Kidney (tissue), 13 donors: ENCODE measurements at regions not wholly inside any gene's neighbourhood (a gene's known extent, or its start where the extent isn't known, plus 50 kb on each side); places are given as distances from the start of the nearest gene placed in this dataset.

Experiments
- DNase-seq, 5 donors: peaks; one replicate each; pipeline ENCODE4 v3.0.0-alpha.2; 2013 to 2020
- FAIRE-seq: peaks from 2 replicates; lab custom pipeline; 2012; peaks lifted over from hg19 to GRCh38; lab: Jason Lieb, UNC
- H3K27ac ChIP-seq, 2 donors: one replicate each; pipeline ENCODE4 v1.7.0; 2013; ENCODE audit warnings: low read depth in 2 of 2, low read length in 2 of 2, inconsistent platforms in 1 of 2
- H3K27me3 ChIP-seq: one replicate; pipeline ENCODE4 v1.7.1; 2013; ENCODE audit warnings: low read length, inconsistent platforms; ENCODE audit not compliant: control insufficient read depth, insufficient read depth
- H3K36me3 ChIP-seq, 3 donors: one replicate each; pipeline versions ENCODE4 v1.7.0 to v1.7.1; 2013; ENCODE audit warnings: low read length in 3 of 3, control low read depth in 1 of 3, inconsistent platforms in 1 of 3; ENCODE audit not compliant: insufficient read depth in 3 of 3, control insufficient read depth in 2 of 3
- H3K4me1 ChIP-seq, 3 donors: one replicate each; pipeline versions ENCODE4 v1.7.0 to v1.7.1; 2013; ENCODE audit warnings: low read length in 3 of 3, inconsistent platforms in 1 of 3, low read depth in 1 of 3; ENCODE audit not compliant: control insufficient read depth in 2 of 3, insufficient read depth in 2 of 3
- H3K4me3 ChIP-seq, 3 donors: one replicate each; pipeline versions ENCODE4 v1.7.0 to v1.8.1; 2013; ENCODE audit warnings: low read length in 3 of 3, control low read depth in 1 of 3, inconsistent platforms in 1 of 3
- H3K9ac ChIP-seq, 3 donors: one replicate each; pipeline versions ENCODE4 v1.7.0 to v1.7.1; 2013; ENCODE audit warnings: low read length in 3 of 3, control low read depth in 1 of 3, inconsistent platforms in 1 of 3
- H3K9me3 ChIP-seq, 3 donors: one replicate each; pipeline versions ENCODE4 v1.7.0 to v1.7.1; 2013; ENCODE audit warnings: low read length in 3 of 3, control low read depth in 1 of 3, inconsistent platforms in 1 of 3; ENCODE audit not compliant: control insufficient read depth in 2 of 3, insufficient read depth in 1 of 3
- intact Hi-C: fragments of 100-400 bp; cut with DNase I; formaldehyde crosslinking; loops from one replicate; pipeline ENCODE4 v1.11.1; 2022
- TF ChIP-seq, protein P1 (sequence below): IDR thresholded peaks from 3 replicates; pipeline ENCODE4 v1.5.1; 2012; ENCODE audit warnings: mild to moderate bottlenecking, moderate library complexity, borderline replicate concordance; ENCODE audit not compliant: insufficient read depth; ENCODE audit errors: extremely low read depth
- donor health status: control.
- donor health status: control.
- donor health status: control.
- donor health status: control.
- donor health status: control.
- donor health status: DM: yes; HTN: yes; CAD: no.
- donor health status: Normal renal cell carcinoma (clear cell type).

GRCh38 chr10:3226960-3227744 lies 54.6 kb upstream of the PITRM1 start:
- intact Hi-C loops: no loop called here
- Histone ChIP-seq H3K4me1 (no peaks in the 10 kb centered on the region), H3K36me3 (no peaks in the 10 kb centered on the region), H3K9me3 (no peaks in the 10 kb centered on the region), H3K4me3 (no peak overlapping the region), H3K27me3 (no peaks in the 10 kb centered on the region), H3K9ac (no peak overlapping the region), H3K27ac (no peak overlapping the region)
- DNase-seq: peak in 3 of 5 donors; percentile 70 to 84 (median 83)
- no peak for FAIRE-seq
- TF ChIP-seq, protein P1, sequence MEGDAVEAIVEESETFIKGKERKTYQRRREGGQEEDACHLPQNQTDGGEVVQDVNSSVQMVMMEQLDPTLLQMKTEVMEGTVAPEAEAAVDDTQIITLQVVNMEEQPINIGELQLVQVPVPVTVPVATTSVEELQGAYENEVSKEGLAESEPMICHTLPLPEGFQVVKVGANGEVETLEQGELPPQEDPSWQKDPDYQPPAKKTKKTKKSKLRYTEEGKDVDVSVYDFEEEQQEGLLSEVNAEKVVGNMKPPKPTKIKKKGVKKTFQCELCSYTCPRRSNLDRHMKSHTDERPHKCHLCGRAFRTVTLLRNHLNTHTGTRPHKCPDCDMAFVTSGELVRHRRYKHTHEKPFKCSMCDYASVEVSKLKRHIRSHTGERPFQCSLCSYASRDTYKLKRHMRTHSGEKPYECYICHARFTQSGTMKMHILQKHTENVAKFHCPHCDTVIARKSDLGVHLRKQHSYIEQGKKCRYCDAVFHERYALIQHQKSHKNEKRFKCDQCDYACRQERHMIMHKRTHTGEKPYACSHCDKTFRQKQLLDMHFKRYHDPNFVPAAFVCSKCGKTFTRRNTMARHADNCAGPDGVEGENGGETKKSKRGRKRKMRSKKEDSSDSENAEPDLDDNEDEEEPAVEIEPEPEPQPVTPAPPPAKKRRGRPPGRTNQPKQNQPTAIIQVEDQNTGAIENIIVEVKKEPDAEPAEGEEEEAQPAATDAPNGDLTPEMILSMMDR: no peak

- TF ChIP-seq, protein P1: no peak
- intact Hi-C loops: no loop called here
- no peak overlapping the region for H3K4me3 ChIP-seq
- H3K9ac ChIP-seq: no peak overlapping the region
- no peak for FAIRE-seq
- H3K4me1 ChIP-seq: no peaks in the 10 kb centered on the region
- H3K27me3 ChIP-seq: no peaks in the 10 kb centered on the region
- DNase-seq: no peak
- H3K27ac ChIP-seq: no peak overlapping the region
- H3K36me3 ChIP-seq: no peaks in the 10 kb centered on the region
- no peaks in the 10 kb centered on the region for H3K9me3 ChIP-seq
Measured at GRCh38 chr10:3225561-3225960, 53.0 kb upstream of the PITRM1 start.

- H3K4me1 ChIP-seq: no peaks in the 10 kb centered on the region
- H3K9me3 ChIP-seq: no peaks in the 10 kb centered on the region
- no peaks in the 10 kb centered on the region for H3K36me3 ChIP-seq
- no peak overlapping the region for H3K4me3 ChIP-seq
- TF ChIP-seq, protein P1: no peak
- DNase-seq (no peak), FAIRE-seq (no peak)
- no peak overlapping the region for H3K27ac ChIP-seq
- no peak overlapping the region for H3K9ac ChIP-seq
- intact Hi-C loops: no loop called here
- no peaks in the 10 kb centered on the region for H3K27me3 ChIP-seq
Measured at GRCh38 chr10:3224241-3224640, 51.7 kb upstream of the PITRM1 start.
